ENCODE measurements at regions not wholly inside any gene's neighbourhood (a gene's known extent, or its start where the extent isn't known, plus 50 kb on each side); places are given as distances from the start of the nearest gene placed in this dataset.
A peak's percentile ranks its signal among the peaks of the same experiment; 100 is the strongest.

DNA sequence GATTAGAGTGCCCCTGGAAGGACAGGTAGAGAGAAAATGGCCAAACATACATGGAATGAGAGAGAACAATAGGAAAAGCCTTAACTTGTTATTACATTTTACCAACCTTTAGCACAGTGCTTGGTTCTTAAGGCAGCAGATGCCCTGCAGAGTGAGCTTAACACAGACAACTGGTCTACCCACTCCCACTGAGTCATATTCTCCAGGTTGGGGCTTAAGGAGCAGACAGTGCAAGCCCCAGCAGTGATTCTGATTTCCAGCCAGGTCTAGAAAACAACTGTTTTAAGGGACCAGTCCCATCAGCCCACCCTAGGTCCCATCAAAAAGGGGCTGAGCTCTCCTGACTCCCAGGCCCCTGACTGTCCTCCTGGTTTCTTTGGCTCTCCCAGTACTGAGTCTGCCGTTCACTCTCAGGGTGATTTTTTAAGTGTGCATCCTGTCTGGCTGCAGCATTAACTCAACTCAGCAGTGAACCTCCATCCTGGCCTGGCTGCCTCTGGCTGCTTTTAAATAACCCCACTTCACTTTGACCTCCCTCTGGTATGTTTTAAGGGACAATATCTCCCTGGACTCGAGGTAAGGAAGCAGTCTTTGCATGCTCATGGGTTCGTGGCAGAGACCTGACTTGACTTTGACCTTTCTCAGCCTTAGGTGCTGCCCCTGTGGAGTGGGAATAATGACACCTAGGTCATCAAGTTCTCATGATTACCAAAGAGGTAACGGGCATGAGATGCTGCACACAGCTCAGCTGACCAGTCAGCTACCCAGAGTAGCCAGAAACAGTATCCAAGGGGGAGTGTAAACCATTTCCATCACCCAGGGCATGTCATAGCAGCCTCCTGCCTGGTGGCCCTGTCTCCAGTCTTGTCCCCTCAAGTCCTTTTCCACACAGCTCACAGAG, 210.7 kb upstream of the PWP1 start:
- no peaks in the 10 kb centered on the region for H3K36me3 Mint-ChIP-seq
- no peak for DNase-seq
- peaks cover 0 to 3% (median 3%) of the 10 kb centered on the region in 3 donors for H3K27me3 Mint-ChIP-seq (ENCODE audit: low read depth in 3 of 3)
- H3K9me3 Mint-ChIP-seq, result no peaks in the 10 kb centered on the region
- peak overlapping the region in 1 of 5 donors; percentile 8 for H3K4me3 Mint-ChIP-seq
- H3K27ac Mint-ChIP-seq, result peak overlapping the region in 1 of 6 donors; percentile 18
- peaks cover 21 to 22% of the 10 kb centered on the region in 2 donors for H3K4me1 Mint-ChIP-seq

DNA sequence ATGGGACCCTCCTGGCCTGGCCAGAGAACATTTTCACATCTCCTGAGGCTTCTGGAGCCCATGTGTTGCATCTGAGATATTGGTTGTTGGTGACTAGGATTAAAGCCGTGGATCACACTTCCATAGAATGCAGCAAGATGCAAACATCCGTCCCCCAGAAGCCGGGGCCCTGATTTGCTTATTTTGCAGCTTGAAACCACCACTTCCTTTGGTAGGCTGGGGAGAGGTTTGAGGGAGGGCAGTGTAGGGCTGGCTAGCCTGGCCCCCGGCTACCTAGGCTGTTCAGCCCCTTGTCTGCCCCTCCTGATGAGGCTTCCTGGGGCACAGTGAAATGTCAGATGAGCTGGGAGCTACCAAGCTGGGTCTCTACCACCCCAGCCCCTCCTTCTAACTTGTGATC, 209.7 kb upstream of the PWP1 start:
- no peaks in the 10 kb centered on the region for H3K9me3 Mint-ChIP-seq
- no peaks in the 10 kb centered on the region for H3K36me3 Mint-ChIP-seq
- H3K4me3 Mint-ChIP-seq, result peak overlapping the region in 3 of 5 donors; percentile 14 to 39 (median 22)
- peak in 2 of 3 donors; percentile 13 to 28 for DNase-seq
- peaks cover 26% of the 10 kb centered on the region in 2 donors for H3K4me1 Mint-ChIP-seq
- H3K27me3 Mint-ChIP-seq (ENCODE audit: low read depth in 3 of 3), result peaks cover 2 to 3% (median 2%) of the 10 kb centered on the region in 3 donors
- no peak overlapping the region for H3K27ac Mint-ChIP-seq

DNA sequence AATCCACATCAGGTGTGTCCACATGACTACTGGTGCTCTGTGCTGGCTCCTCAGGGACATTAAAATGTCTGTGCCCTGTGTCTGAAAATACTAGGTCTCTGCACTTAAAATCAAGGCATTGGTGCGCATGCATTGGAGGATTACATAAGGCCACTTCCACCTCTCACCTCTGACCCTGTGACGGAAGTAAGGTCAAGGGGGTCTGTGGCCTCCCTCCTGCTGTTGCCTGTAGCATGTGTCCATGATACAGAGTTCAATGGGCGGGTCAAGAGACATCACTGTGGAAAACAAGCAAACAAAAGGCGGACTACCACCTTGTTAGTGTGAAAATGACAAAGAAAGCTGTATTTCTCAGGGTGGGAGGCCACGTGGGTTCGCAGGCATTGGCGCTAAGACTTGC, 208.6 kb upstream of the PWP1 start:
- Mint-ChIP-seq H3K36me3 (no peaks in the 10 kb centered on the region), H3K4me3 (peak overlapping the region in 1 of 5 donors; percentile 29)

DNA sequence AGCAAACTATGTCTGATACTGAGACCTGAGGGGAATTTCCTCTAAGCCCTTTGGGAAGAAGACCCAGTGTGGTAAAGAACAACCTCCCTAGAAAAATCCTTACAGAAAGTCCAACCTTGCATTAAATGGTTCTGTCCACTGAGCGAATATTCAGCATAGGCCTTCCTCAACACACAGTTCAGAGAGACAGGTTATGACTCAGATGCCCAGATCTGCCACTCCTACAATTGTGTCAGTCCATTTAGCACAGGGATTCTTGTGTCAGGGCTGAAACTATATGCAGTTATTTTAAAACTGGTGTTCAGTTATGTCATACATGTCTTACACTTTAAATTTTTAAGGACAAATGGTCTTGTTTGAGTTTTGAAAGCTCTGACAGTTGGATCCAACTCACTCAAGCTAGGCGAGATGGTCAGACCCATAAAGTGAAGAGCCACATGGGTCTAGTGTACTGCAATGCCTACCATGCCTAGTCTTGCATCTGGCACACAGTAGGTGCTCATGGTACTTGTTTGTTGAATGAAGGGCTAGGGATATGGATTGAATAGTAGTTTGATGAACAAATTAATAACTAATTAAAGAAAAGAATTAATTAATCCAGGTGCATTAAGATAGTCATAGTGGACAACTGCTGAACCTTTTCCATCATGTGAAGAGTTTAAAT, 207.5 kb upstream of the PWP1 start:
- no peaks in the 10 kb centered on the region for H3K9me3 Mint-ChIP-seq
- peaks cover 26% of the 10 kb centered on the region in 2 donors for H3K4me1 Mint-ChIP-seq

More for the DNA sequence above, 208.6 kb upstream of the PWP1 start:
- H3K27me3 Mint-ChIP-seq (ENCODE audit: low read depth in 3 of 3), result peaks cover 2 to 3% (median 2%) of the 10 kb centered on the region in 3 donors
- DNase-seq, result no peak
- H3K4me1 Mint-ChIP-seq, result peaks cover 26% of the 10 kb centered on the region in 2 donors
- H3K9me3 Mint-ChIP-seq, result no peaks in the 10 kb centered on the region
- H3K27ac Mint-ChIP-seq, result no peak overlapping the region

DNA sequence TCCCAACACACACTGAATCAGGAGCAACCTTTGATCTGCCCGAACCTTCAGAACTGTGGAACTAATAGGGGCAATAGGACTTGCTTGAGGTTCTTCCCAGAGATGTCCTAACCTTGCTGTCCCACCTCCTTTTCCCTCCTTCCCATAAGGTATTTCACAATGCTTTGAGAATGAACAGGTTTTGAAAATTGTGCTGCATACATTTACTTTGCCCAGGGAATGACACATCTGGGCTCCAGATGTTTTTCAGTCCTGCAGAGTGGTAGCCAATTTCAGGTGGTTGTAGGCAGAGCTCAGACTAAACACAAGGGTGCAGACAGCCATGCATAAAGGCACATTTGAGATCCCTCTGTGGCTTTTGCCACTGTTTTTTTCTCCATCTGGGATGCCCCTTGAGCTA, 206.7 kb upstream of the PWP1 start:
- Mint-ChIP-seq H3K27ac (no peak overlapping the region), H3K4me1 (peaks cover 26% of the 10 kb centered on the region in 2 donors), H3K4me3 (no peak overlapping the region), H3K9me3 (no peaks in the 10 kb centered on the region), H3K27me3 (ENCODE audit: low read depth in 3 of 3) (peaks cover 2 to 8% (median 2%) of the 10 kb centered on the region in 3 donors), H3K36me3 (no peaks in the 10 kb centered on the region)
- no peak for DNase-seq

More for the DNA sequence above, 207.5 kb upstream of the PWP1 start:
- no peaks in the 10 kb centered on the region for H3K36me3 Mint-ChIP-seq
- DNase-seq, result no peak
- peaks cover 2 to 8% (median 2%) of the 10 kb centered on the region in 3 donors for H3K27me3 Mint-ChIP-seq (ENCODE audit: low read depth in 3 of 3)
- no peak overlapping the region for H3K4me3 Mint-ChIP-seq
- H3K27ac Mint-ChIP-seq, result no peak overlapping the region

DNA sequence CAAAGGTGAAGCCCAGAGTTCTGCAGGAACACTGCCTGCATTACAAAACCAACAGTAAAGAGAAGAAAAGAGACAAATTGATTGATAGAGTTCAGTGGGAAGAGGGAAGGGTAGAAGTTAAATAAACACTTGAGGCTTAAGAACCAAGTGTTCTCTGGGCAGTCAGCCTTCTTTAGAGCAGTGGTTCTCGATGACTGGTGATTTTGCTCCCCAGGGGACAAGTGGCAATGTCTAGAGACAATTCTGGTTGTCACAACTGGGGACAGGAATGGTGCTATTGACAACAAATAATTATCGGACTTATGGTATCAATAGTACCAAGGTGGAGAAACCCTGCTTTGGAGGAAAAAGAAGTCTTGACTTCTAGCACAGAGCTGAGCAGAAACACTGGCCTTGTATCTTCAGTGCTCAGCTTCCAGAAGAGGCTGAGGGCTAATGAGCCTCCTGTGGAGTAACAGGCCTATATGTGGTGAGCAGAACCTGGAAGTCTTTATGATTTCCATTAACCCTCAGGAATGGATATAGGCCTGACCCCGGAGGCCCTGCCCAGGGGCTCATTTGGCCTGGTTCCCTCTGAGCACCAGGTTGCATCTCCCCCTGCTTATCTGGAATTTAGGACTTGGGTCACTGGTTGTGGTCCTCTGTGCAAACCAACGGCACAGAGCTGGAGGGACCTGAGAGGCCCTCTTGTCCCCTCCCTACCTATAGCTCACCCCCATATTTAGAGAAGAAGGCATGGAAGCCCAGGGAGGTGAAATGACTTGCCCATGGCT, 204.6 kb upstream of the PWP1 start:
- H3K27me3 Mint-ChIP-seq (ENCODE audit: low read depth in 3 of 3), result peaks cover 1 to 8% (median 2%) of the 10 kb centered on the region in 3 donors
- H3K27ac Mint-ChIP-seq, result peak overlapping the region in 1 of 6 donors; percentile 52

DNA sequence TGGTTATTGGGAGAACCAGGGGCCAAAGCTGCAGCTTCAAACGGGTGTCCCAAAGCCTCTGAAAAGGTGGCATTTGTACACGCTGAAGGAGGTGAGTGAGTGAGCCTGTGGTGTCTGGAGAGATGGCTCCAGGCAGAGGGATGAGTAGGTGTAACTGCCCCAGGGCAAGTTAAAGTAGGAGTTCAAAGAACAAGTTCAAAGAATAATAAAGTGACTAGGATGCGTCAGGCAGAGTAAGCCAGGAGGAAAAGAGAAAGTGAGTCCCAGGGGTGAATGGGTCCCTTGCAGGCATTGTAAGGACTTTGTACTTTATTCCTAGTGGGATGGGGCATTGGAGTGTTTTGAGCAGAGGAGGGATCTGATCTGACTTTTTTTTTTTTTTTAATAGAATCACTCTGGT, 201.4 kb upstream of the PWP1 start:
- Mint-ChIP-seq H3K4me1 (peaks cover 5 to 8% of the 10 kb centered on the region in 2 donors), H3K27ac (no peak overlapping the region), H3K9me3 (peaks cover 0 to 3% (median 0%) of the 10 kb centered on the region in 6 donors), H3K27me3 (ENCODE audit: low read depth in 3 of 3) (peaks cover 3 to 11% (median 5%) of the 10 kb centered on the region in 3 donors), H3K36me3 (no peaks in the 10 kb centered on the region), H3K4me3 (no peak overlapping the region)
- no peak for DNase-seq

More for the DNA sequence above, 204.6 kb upstream of the PWP1 start:
- Mint-ChIP-seq H3K36me3 (no peaks in the 10 kb centered on the region), H3K4me3 (no peak overlapping the region), H3K9me3 (no peaks in the 10 kb centered on the region), H3K4me1 (peaks cover 10% of the 10 kb centered on the region in 2 donors)
- DNase-seq, result no peak

DNA sequence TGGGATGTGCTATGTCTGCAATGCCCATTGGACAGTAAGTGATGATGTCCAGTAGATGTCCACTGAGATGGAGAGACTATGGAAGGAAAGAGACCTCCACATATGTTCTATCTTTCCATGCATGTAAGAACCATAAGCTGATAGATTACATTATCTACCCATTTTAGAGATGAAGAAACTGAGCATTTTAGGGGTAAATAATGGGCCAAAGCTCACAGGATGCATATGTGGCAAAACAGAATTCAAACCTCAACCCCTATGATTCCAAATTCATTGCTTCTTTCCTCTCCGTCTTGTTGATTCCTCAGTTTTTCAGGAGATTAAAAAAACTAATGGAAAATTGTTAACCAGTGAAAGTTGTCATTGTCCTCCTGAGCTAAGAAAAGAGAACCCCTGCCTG, 200.7 kb upstream of the PWP1 start:
- peaks cover 5 to 8% of the 10 kb centered on the region in 2 donors for H3K4me1 Mint-ChIP-seq
- peaks cover 0 to 3% (median 0%) of the 10 kb centered on the region in 6 donors for H3K9me3 Mint-ChIP-seq
- no peaks in the 10 kb centered on the region for H3K36me3 Mint-ChIP-seq
- H3K27ac Mint-ChIP-seq, result no peak overlapping the region
- H3K4me3 Mint-ChIP-seq, result no peak overlapping the region
- peaks cover 3 to 11% (median 5%) of the 10 kb centered on the region in 3 donors for H3K27me3 Mint-ChIP-seq (ENCODE audit: low read depth in 3 of 3)
- DNase-seq, result no peak

DNA sequence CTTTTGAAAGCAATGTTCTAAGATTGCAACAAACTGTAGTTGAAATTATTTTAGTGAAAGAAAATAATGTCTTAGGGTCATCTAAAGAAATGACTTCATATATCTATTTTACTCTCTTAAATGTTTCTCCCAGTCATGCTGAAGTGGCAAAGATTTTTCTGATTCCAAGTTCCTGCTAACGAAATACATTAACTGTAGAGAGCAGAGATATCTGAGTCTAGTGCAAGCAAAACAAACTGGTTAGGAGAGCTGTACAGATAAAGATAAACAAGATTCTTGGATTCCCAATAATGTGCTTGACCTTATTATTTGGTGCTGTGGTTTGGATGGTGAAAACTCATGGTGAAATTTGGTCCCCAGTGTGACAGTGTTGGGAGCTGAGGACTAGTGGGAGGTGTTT, 199.9 kb upstream of the PWP1 start:
- DNase-seq, result no peak
- H3K4me1 Mint-ChIP-seq, result peaks cover 1 to 4% of the 10 kb centered on the region in 2 donors
- H3K9me3 Mint-ChIP-seq, result peaks cover 0 to 3% (median 0%) of the 10 kb centered on the region in 6 donors
- no peak overlapping the region for H3K4me3 Mint-ChIP-seq
- H3K36me3 Mint-ChIP-seq, result no peaks in the 10 kb centered on the region
- no peak overlapping the region for H3K27ac Mint-ChIP-seq
- peaks cover 3 to 8% (median 5%) of the 10 kb centered on the region in 3 donors for H3K27me3 Mint-ChIP-seq (ENCODE audit: low read depth in 3 of 3)

DNA sequence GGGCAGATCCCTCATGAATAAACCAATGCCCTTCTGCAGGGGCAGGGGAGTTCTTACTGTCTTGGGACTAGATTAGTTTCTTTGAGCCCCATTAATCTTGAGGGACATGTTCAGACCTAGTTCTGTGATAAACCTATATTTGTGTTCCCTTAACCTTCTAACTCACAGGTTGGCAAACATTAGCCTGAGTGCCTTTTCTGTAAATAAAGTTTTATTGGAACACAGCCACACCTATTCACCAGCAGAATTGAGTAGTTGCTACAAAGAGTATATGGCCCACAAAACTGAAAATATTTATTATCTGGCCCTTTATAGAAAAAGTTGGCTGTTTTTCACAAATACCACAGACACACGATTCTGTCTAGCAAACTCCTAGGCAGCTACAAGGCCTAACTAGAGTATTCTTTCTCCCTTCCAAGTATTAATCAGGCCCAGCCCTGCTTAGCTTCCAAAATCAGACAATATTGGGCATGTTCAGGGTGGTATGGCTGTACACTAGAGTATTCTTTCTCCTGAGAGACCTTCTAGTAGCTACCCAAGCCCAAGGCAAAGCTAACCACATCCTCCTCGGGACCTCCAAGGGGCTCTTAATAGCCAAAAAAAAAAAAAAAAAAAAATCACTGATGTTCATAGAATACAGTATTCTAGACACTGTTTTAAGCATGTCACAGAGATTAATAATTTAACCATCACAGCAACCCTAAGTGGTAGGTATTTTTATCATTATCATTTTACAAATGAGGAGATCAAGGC, 199.3 kb upstream of the PWP1 start:
- Mint-ChIP-seq H3K9me3 (peaks cover 0 to 3% (median 0%) of the 10 kb centered on the region in 6 donors), H3K36me3 (no peaks in the 10 kb centered on the region), H3K27ac (peak overlapping the region in 1 of 6 donors; percentile 25), H3K27me3 (ENCODE audit: low read depth in 3 of 3) (peaks cover 3 to 8% (median 5%) of the 10 kb centered on the region in 3 donors), H3K4me1 (peaks cover 0 to 4% of the 10 kb centered on the region in 2 donors), H3K4me3 (no peak overlapping the region)
- no peak for DNase-seq

DNA sequence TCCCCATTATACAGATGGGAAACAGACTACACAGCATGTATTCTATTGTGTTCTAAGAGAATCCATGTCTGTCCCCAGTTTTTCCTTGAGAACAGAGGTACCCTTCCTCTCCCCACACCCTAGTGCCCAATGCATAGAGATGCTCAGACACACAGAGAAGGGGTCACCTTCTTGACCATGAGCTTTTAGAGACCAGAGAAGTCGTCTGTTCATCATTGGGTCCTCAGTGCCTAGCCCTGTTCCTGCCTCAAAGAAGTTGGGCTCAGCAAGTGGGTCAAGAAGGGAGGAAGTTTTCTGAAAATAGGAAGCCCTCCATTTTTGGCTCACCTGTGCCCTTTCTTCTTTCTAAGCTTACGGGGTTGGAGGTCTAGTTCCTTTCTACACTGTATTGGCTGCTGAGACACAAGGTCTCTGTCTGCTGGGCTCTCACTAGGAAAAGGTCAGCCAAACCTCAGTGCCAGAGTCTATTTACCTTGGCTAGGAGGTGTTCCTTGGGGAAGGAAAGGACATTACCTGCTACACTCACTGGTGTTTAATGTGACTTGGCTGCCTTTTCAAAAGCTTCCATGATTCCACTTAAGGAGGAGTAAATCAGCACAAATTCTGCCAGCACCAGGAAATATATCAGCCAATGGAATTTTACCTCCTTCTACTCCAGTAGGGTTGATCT, 198.5 kb upstream of the PWP1 start:
- no peak for DNase-seq
- peaks cover 0 to 3% (median 0%) of the 10 kb centered on the region in 6 donors for H3K9me3 Mint-ChIP-seq
- peaks cover 3 to 8% (median 5%) of the 10 kb centered on the region in 3 donors for H3K27me3 Mint-ChIP-seq (ENCODE audit: low read depth in 3 of 3)
- H3K27ac Mint-ChIP-seq, result no peak overlapping the region
- no peak overlapping the region for H3K4me3 Mint-ChIP-seq
- H3K36me3 Mint-ChIP-seq, result no peaks in the 10 kb centered on the region
- peaks cover 0 to 4% of the 10 kb centered on the region in 2 donors for H3K4me1 Mint-ChIP-seq

DNA sequence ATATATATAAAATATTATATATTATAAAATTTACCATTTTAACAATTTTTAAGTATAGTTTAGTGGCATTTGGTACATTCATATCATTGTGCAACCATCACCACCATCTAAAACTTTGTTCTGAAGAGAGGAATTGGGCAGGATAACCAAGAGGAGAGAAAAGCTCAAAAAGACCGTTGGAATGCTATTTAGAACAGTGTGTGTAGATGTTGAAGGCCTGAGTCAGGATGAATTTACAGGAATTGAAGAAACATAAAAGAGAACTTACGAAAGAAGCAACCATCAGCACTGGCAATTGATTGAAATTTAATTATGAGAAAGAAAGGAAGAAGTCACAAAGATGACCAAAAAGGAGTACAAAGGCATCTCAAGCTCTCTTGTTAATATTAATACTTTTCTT, 196.9 kb upstream of the PWP1 start:
- Mint-ChIP-seq H3K27me3 (ENCODE audit: low read depth in 3 of 3) (peaks cover 3 to 5% (median 3%) of the 10 kb centered on the region in 3 donors), H3K4me1 (peaks cover 8 to 12% of the 10 kb centered on the region in 2 donors), H3K4me3 (no peak overlapping the region), H3K9me3 (peaks cover 0 to 3% (median 0%) of the 10 kb centered on the region in 6 donors), H3K27ac (no peak overlapping the region), H3K36me3 (no peaks in the 10 kb centered on the region)
- no peak for DNase-seq
